ENCODE measurements at regions not wholly inside any gene's neighbourhood (a gene's known extent, or its start where the extent isn't known, plus 50 kb on each side); places are given as distances from the start of the nearest gene placed in this dataset.

- TF ChIP-seq, protein P1, sequence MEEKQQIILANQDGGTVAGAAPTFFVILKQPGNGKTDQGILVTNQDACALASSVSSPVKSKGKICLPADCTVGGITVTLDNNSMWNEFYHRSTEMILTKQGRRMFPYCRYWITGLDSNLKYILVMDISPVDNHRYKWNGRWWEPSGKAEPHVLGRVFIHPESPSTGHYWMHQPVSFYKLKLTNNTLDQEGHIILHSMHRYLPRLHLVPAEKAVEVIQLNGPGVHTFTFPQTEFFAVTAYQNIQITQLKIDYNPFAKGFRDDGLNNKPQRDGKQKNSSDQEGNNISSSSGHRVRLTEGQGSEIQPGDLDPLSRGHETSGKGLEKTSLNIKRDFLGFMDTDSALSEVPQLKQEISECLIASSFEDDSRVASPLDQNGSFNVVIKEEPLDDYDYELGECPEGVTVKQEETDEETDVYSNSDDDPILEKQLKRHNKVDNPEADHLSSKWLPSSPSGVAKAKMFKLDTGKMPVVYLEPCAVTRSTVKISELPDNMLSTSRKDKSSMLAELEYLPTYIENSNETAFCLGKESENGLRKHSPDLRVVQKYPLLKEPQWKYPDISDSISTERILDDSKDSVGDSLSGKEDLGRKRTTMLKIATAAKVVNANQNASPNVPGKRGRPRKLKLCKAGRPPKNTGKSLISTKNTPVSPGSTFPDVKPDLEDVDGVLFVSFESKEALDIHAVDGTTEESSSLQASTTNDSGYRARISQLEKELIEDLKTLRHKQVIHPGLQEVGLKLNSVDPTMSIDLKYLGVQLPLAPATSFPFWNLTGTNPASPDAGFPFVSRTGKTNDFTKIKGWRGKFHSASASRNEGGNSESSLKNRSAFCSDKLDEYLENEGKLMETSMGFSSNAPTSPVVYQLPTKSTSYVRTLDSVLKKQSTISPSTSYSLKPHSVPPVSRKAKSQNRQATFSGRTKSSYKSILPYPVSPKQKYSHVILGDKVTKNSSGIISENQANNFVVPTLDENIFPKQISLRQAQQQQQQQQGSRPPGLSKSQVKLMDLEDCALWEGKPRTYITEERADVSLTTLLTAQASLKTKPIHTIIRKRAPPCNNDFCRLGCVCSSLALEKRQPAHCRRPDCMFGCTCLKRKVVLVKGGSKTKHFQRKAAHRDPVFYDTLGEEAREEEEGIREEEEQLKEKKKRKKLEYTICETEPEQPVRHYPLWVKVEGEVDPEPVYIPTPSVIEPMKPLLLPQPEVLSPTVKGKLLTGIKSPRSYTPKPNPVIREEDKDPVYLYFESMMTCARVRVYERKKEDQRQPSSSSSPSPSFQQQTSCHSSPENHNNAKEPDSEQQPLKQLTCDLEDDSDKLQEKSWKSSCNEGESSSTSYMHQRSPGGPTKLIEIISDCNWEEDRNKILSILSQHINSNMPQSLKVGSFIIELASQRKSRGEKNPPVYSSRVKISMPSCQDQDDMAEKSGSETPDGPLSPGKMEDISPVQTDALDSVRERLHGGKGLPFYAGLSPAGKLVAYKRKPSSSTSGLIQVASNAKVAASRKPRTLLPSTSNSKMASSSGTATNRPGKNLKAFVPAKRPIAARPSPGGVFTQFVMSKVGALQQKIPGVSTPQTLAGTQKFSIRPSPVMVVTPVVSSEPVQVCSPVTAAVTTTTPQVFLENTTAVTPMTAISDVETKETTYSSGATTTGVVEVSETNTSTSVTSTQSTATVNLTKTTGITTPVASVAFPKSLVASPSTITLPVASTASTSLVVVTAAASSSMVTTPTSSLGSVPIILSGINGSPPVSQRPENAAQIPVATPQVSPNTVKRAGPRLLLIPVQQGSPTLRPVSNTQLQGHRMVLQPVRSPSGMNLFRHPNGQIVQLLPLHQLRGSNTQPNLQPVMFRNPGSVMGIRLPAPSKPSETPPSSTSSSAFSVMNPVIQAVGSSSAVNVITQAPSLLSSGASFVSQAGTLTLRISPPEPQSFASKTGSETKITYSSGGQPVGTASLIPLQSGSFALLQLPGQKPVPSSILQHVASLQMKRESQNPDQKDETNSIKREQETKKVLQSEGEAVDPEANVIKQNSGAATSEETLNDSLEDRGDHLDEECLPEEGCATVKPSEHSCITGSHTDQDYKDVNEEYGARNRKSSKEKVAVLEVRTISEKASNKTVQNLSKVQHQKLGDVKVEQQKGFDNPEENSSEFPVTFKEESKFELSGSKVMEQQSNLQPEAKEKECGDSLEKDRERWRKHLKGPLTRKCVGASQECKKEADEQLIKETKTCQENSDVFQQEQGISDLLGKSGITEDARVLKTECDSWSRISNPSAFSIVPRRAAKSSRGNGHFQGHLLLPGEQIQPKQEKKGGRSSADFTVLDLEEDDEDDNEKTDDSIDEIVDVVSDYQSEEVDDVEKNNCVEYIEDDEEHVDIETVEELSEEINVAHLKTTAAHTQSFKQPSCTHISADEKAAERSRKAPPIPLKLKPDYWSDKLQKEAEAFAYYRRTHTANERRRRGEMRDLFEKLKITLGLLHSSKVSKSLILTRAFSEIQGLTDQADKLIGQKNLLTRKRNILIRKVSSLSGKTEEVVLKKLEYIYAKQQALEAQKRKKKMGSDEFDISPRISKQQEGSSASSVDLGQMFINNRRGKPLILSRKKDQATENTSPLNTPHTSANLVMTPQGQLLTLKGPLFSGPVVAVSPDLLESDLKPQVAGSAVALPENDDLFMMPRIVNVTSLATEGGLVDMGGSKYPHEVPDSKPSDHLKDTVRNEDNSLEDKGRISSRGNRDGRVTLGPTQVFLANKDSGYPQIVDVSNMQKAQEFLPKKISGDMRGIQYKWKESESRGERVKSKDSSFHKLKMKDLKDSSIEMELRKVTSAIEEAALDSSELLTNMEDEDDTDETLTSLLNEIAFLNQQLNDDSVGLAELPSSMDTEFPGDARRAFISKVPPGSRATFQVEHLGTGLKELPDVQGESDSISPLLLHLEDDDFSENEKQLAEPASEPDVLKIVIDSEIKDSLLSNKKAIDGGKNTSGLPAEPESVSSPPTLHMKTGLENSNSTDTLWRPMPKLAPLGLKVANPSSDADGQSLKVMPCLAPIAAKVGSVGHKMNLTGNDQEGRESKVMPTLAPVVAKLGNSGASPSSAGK (IDR thresholded peaks at IDR 0.05): no peak
- TF ChIP-seq HMG20A (CRISPR knock-in tag; conservative IDR thresholded peaks at IDR 0.05): no peak
- TF ChIP-seq SMARCB1 (IDR thresholded peaks at IDR 0.05; ENCODE audit: insufficient read length, low read depth): no peak
- no peak for TF ChIP-seq PATZ1 (CRISPR knock-in tag; IDR thresholded peaks at IDR 0.05; ENCODE audit: borderline replicate concordance)
Observed at GRCh38 chr15:70164910-70165715, 67.4 kb upstream of the TLE3 start (continued).
